NCI-H446 treated with DMSO at 0.1 percent for 48 hours (cell line): ENCODE measurements at regions not wholly inside any gene's neighbourhood (a gene's known extent, or its start where the extent isn't known, plus 50 kb on each side); places are given as distances from the start of the nearest gene placed in this dataset.
"Not testable (repeated sequence)": the region's sequence is repeated elsewhere in the genome, so short reads cannot be mapped to it uniquely, and the experiment has no call there.

Experiments used
- DNase-seq: peaks from one replicate; lab custom pipeline; 2025; lab: John Stamatoyannopoulos, UW

DNA sequence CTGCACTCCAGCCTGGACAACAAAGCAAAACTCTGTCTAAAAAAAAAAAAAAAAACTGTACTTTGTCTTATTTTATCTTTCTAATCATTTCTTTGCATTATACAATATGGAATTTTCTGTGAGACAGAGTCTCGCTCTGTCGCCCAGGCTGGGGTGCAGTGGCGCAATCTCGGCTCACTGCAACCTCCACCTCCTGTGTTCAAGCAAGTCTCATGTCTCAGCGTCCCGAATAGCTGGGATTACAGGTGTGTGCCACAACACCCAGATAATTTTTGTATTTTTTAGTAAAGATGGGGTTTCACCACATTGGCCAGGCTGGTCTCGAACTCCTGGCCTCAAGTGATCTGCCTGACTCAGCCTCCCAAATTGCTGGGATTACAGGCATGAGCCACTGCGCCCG is 90.0 kb downstream of the MRPL14 start:
- DNase-seq: not testable (repeated sequence)

DNA sequence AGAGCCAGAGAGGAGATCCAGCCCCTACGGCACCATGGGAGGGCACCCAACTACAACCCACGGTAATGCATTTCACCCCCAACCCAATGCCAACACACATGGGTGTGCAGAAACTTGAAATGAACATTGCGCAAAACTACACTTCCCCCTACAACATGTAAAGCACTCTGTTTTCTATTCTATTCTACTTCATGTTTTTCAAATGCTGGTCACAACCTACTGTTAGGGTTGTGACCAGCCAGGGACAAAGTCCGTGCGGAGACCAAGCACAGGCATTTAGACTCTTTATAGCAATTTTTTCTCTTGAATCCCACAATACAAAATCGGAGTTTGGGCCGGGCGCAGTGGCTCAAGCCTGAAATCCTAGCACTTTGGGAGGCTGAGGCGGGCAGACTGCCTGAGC is 90.6 kb downstream of the MRPL14 start:
- no peak for DNase-seq

DNA sequence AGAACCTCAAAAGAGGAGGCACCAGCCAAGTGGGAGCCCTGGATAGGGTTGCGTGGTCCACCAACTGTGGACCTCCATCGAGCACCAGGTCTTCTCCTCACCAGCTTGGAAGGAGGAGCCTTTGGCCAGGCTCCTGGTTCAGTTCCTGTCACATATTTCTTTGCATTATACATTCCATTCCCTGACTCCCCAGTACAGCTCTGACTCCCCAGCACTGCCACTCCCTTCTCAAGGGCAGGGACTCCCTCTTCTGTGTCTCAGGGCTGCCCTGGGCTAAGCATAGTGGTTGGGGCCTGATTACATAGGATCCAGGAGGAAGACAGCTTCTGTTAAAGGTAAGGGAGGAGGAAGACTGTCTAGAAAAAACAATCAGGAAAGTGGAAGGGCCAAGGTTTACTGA is 91.1 kb downstream of the MRPL14 start:
- no peak for DNase-seq

DNA sequence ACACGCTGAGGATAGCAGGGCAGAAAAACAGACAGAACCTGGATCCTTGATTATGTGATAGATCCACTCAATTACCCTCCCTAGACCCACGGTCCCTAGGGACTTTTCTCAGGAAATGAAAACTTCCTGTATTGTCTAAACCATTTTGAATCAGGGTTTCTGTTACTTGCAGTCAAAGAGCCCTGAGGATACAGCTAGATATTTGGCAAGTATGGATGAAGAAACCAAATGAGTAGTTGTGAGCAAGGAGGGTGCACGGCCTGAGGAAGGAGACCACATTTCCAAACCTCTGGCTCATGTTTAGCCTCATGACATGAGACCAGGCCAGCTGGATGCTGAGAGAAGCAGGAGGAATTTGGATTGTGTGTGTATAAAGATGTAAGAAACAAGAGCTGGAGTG is 91.6 kb downstream of the MRPL14 start:
- DNase-seq: no peak

DNA sequence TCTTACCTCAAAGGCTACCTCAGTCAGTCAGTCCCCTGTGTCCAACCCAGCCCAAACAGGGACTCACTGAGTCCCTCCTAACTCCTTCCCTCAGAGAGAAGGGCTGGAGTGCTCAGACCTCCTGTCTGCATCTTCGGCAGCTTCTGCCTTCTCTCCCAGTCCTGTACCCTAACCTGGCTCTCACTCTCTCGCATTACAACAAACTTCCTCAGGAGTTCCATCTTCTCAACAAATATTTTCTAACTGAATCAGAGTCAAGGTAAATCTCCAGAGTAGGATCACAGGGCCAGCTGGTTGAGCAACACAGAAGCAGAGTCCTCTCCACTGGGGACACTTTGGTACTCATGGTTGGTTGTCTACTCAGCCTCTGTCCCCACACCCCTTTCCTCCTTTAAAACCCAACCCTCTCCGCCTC is 92.3 kb downstream of the MRPL14 start:
- no peak for DNase-seq

DNA sequence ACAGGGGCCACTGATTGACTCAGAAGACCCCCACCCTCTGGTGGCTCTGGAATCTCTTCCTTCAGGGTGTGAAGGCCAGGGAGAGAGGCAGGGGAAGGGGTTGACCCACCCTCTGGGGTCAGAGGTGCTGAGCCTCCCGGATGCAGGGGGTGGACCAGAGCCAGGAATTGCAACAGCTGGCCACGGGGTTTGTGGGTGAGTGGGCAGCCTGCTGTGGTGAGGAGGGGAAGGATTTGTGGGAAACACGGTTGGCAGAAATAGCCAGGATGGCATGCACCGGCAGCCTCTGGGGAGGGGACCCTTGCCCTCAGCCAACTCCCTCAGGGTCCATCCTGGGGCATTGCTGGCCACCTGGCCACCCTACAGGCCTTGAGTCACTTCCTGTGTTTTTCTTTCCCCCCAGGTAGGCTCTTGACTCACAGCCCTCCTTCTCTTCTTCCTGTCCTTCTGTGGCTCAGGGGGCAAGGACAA is 92.8 kb downstream of the MRPL14 start:
- no peak for DNase-seq

DNA sequence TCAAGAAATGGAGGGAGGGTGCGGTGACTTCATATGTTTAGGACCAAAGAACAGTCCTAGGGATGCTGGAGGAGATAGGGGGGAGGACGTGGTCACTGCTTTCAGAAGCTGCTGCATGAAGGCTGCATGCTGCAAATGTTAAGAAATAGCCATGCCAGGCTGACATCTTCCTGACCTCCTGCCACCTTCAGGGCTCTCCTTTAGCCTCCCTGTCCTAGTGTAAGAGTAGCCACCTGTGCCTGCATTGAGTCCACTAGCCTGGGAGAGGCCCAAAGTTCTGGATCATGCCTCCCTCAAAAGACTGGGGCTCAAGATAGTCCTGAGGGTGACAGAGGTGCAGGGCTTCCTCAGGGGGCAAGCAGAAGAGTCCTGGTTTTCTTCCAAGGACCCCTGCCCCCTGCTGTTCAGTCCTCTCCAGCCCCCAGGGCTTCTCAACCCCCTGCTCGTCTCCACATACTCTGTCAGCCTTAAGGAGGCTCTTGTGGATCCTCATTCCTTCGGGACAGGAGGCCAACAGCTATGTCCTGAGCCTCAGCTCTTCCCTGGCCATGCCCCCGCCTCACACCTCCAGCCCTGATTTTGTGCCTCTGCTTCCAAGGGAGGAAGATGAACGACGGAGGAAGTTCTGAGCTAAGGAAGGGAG is 96.3 kb downstream of the MRPL14 start:
- DNase-seq: no peak

DNA sequence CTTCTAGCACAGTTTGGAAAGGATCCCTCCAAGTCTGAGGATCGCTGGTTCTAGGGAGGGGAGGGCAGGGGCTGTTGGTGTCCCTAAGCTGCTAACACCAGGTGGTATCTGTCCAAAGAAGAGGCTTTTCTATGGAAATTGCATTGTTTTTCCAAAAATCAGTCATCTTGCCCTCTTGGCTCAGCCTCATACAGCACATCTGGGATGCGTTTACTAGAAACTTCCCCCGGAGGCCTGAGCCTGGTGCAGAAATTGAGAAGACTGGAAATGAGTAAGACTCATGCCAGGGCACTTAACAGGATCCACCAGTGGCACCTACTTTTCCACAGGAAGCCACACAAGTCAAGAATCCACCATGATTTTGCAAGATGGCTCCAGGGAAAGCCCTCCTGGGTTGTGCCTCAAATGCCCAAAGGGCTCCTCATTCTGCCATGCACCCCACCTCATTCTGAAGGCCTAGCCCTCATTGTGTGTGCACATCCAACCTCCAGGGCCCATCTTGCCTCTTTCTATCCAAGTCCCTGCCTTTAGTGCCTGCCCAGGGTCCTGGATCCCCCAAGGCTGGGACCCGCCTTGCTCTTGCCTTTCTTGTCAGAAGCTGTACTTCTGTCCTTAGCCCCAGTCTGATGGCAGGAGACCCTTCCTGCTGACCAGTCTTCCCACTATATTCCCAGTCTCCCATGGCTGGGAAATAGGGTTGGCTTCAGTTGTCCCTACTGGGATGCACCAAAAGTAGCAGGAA is 97.6 kb downstream of the MRPL14 start:
- no peak for DNase-seq

DNA sequence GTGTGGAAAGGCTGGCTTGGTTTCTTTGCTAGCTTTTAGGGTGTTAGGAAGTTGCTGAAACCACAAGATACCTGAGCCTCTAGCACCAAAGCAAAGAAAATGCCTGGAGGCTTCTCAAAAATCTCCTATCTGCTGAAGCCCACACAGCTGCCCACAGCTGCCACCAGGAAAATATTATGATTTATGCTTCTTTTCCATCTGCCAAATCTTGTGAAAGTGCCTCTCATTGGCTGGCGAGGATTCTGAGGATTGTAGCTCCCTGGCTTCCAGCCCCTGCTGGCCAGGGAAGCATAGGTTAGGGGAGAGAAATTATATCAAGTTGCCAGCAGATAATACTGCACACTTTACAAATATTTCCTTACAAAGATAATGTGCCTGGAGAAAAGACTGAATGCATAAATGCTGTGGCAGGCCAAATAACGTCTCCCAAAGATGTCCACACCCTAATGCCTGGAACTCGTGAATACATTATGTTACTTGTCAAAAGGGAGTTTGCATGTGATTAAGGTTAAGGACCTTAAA is 98.4 kb downstream of the MRPL14 start:
- no peak for DNase-seq

DNA sequence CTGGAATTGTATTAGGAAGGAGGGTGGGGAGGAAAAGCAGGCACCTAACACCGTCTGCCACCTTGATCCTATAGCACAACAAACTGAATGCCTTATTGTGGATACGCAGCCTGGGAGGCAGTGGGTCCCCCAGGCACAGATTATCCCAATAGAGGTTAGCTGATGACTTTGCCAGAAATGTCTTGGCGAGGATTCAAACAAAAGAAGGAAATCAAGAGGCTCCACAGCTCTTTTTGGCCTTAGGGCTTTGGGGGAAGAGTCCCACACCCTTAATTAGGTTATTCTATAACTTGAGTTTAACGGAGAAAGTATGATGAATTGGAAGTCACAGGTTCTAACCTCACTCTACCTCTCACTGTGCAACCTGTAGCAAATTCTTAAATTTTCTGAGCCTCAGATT is 102.0 kb downstream of the MRPL14 start:
- DNase-seq: no peak

DNA sequence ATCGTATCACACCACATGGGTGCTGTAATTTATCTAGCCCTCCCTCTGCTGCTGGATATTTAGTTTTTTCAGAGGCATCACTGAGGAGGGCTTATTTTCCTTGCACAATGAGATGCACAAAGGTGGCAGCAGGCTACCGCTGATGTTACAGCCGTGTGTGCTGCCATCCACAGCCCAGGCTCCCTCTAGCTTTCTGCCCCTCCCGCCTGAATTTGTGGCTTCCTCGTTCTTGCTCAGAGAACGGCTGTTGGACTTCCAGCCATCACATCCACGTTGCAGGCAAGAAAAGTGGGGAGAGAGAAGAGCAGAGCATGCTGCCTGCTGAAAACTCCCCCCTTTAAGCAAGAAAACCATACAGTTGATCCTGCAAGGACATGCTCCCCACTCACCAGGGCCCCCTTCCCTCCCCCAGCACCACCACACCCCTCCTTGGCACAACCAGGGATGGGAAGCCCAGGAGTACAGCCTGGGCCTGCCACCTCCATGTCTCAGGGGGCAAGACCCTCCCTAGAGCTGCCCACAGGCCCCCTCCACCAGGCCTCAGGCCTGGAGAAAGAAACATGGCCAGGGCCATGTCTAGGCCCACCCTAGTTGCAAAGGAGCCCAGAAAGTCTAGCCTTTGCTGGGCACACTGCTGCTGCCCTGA is 102.6 kb downstream of the MRPL14 start:
- no peak for DNase-seq

DNA sequence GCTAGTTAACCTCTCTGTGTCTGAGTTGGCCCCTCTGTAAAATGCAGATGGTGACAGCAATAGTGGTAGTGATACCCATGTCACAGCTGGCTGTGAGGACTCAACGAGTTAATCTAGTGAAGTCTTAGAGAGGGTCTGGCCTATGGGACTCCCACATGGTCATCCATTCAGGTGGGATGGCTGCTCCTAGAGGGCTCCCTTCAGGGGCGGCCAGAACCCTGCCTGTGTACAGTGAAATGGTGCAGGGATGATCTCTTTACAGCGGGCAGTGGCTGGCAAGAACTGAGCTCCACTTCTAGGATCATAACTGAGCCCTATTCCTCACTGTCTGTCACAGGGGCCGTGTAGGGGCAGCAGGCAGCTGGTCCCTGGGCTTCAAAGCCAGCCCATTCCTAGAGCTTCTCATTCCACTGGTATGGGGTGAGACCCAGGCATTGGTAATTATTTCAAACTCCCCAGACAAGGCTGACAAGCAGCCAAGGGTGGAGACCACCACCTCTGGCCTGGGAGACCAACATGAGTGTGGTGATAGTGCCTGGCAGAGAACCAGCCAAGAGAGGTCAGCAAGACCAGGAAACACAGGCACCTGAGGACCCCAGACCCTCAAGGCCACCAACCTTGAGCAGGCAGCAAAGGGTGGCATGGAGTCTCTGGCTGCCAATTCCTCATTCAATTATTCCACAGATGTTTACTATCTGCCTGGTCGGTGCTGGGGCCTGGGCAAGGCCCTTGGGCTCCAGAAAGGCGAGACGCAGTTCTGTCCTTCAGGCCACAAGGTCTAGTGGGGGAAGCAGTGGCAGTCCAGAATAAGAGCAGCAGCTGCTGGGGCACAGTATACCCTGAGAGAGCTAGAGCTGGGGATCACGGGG is 103.4 kb downstream of the MRPL14 start:
- no peak for DNase-seq

DNA sequence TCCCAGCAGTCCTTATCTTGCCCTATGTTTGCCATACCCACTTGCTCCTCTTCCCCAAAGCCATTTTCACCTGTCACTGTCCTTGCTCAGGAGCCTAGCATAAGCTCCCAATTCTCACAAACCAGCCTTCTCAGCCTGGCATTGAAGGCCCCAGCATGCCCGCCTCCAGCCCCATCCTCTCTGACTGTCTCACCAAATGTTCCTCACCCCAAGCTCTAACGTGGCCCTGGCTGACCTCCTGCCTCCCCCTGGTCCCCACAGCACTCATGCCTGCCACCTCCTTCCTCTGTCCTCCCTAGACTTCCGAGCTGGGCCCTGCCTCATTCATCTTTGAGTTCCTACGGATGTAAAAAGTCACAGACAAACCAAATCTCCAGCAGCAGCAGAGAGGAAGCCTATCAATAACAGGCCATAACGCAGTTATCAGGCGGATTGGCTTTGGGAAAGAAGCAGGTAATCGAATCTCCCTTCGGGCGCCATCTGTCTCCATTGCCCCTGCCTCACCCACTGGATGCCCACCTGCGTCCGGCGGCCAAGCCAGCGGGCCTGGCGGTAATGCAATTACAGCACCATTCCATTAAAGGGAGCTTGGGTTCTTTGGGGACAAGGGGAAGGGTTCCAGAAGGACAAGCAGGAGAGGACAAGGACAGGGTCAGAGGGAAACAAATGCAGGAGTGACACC is 104.4 kb downstream of the MRPL14 start:
- DNase-seq: no peak

DNA sequence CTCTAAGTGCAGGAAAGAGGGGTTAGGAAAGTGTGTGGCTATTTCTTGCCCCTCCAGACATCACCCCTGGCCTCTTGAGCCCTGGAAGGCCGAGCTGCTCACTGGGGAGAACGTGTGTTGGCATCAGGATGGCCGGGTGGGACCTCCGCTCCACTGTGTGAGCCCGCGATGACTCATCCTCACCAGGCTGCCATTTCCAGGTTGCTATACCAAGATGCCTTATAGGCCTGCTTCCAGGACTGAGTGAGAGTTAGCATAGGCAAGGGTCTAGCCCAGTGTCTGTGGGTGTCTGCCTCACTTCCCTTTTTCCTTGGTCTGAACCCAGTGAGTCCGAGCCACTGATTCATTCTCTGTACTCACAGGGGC is 105.0 kb downstream of the MRPL14 start:
- DNase-seq: no peak

DNA sequence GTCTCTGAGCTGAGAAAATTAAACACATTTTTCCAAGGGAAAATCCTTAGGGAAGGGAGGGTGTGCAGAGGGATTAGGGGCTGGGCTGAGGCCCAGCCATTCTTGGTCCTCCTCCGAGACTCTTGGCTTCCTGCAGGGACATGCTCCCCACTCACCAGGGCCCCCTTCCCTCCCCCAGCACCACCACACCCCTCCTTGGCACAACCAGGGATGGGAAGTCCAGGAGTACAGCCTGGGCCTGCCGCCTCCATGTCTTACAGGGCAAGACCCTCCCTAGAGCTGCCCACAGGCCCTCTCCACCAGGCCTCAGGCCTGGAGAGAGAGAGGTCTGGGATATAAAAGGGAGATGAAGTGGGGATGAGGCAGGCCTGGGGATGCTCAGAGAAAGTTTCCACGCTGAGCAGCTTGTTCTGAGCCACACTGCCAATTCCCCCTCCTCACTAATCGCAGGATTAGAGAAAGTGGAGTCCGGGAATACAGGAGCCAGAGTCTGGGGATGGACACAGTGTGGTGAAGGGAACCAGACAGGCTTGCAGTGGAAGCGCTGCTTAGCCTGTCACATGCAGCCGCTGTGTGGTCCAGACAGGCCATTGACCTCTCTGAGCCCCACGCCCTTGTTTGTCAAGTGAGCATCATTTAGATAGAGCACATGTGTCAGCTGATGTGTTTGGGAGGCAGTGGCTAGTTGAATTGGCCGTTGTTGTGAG is 105.5 kb downstream of the MRPL14 start:
- no peak for DNase-seq

DNA sequence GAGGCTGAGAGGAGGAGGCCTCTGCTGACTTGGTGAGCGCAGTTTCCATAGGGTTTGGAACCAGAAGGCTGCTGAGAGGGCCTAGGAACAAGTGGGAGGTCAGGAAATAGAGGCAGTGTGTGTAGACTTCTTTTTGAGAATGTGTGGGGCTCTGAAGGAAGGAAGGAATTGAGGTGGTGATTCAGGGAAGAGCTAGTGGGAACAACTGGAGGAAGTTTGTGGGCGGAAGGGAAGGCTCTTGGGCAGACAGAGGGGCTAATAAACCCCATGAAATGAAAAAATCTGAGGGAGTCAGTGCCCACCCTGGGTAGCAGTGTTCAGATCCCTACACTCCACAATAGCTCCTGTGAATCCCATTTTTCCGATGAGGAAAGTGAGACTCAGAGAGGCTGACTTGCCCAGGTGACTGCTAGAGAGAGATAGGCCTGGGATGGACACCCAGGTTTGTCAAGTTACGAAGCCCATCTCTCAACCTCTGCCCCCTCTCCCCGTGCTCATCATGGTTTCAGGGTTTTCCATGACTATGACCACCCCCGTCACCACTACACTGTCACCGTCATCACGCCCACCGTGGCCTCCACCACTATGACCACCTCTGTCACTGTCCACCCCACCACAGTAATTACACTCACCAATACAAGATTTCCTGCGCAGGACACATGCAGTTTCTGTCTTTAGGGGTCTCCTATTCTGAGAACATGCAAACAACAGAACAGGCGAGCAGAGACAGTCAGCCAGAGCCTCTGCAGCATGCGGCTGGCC is 106.4 kb downstream of the MRPL14 start:
- DNase-seq: no peak

DNA sequence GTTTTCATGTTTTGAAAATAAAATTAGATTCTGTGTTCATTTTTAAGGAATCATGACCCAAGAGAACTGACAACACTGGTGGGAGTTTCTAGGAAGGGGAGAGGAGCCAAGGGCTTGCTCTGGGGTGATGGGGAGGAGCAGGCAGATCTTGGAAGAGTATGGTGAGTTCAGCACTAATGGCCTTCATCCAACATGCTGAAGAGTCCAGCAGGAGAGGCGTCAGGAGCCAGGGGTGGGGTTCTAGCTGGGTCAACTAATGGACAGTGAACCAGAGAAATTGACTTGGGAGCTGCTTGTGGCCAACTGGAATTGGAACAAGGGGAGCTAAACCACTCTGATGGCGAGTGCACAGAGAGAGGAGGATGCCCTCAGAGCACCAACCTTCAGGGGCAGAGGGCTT is 107.1 kb downstream of the MRPL14 start:
- DNase-seq: no peak

DNA sequence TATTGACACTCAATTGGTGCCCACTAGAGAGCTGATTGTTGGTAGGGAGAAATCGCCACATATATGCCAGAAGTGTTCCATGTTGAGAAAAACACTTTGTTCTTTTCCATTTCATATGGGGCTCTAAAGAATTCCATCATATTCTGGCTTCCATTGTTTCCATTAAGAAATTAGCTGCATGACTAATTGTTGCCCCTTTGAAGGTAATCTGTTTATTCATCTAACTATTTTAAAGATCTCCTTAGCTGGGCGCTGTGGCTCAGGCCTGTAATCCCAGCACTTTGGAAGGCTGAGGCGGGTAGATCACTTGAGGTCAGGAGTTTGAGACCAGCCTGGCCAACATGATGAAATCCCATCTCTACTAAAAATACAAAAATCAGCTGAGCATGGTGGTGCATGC is 109.9 kb downstream of the MRPL14 start:
- DNase-seq: not testable (repeated sequence)

DNA sequence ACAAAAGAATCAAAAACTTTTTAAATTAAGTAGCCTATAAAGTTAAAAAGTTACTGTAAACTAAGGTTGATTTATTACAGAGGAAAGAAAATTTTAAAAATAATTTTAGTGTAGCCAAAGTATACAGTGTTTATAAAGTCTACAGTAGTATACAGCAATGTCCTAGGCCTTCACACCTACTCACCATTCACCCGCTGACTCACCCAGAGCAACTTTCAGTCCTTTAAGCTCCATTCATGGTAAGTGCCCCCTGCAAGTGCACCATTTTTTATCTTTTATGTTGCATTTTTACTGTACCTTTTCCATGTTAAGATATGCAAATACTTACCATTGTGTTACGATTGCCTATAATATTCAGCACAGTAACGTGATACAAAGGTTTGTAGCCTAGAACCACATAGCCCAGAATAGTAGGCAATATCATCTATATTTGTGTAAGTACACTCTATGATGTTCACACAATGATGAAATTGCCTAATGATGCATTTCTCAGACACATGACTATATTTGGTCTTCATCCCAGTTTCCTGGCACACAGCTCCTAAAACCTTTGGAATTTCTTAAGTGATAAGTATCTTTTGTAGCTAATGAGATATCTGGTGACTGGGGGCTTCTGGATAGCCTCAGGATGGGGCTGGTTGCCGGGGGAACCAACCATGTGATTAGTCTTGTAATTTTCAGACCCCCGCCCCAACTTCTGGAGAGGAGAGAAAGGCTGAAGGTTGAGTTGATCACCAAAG is 111.0 kb downstream of the MRPL14 start:
- DNase-seq: peak; percentile 50
